ENCODE measurements at regions not wholly inside any gene's neighbourhood (a gene's known extent, or its start where the extent isn't known, plus 50 kb on each side); places are given as distances from the start of the nearest gene placed in this dataset.

GRCh38 chr1:173103006-173103405 is 52.3 kb upstream of the TNFSF18 start:
- TF ChIP-seq CTCF (IDR thresholded peaks at IDR 0.05 in 2 of 3, conservative IDR thresholded peaks at IDR 0.05 in 1 of 3; ENCODE audit: control insufficient read depth in 2 of 3, extremely low read depth in 1 of 3, insufficient read depth in 1 of 3, low read depth in 3 of 3, low read length in 3 of 3) (no peak), BACH1 (IDR thresholded peaks at IDR 0.05; ENCODE audit: borderline replicate concordance) (no peak), CBFB (IDR thresholded peaks at IDR 0.05; ENCODE audit: low read depth) (no peak), EZH2 (IDR thresholded peaks at IDR 0.05; ENCODE audit: borderline replicate concordance, control insufficient read depth, low read depth, low read length) (no peak), NFYA (IDR thresholded peaks at IDR 0.05; ENCODE audit: borderline replicate concordance, low read depth, low read length) (no peak), MXI1 (IDR thresholded peaks at IDR 0.05; ENCODE audit: low read depth, low read length) (no peak), POLR2AphosphoS5 (IDR thresholded peaks at IDR 0.05; ENCODE audit: low read length) (no peak), BRCA1 (IDR thresholded peaks at IDR 0.05; ENCODE audit: low read depth, low read length) (no peak), REST (IDR thresholded peaks at IDR 0.05; ENCODE audit: low read depth, low read length) (no peak), ATF7 (IDR thresholded peaks at IDR 0.05; ENCODE audit: low read depth) (no peak), ZBED1 (IDR thresholded peaks at IDR 0.05; ENCODE audit: borderline replicate concordance) (no peak)

Data from GM12878 (cell line).